ENCODE measurements at regions not wholly inside any gene's neighbourhood (a gene's known extent, or its start where the extent isn't known, plus 50 kb on each side); places are given as distances from the start of the nearest gene placed in this dataset.

DNA sequence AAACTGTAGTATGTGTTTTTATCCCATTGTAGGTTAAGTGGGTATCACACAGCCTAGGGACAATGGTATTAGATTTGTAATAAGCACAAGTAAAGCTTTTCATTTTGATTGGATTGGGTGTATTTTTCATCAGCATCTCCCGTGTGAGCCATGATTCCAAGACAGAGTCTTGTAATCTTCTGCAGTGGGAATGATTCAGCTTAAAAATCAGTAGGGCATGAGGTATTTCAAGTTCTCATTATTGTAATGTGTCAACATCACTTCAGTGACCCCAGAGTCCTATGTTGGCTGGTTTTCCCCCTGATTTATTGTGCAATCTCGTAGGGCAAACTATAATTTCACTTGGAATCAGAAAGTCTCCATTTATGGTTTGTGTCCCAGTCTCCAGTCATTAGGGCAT is 833.2 kb upstream of the RBFOX1 start:
- peaks cover 1% of the 10 kb centered on the region for H3K9me3 ChIP-seq (replicated peaks; ENCODE audit: control insufficient read depth, insufficient read depth, low read length)
- no peaks in the 10 kb centered on the region for H3K9me1 ChIP-seq (replicated peaks; ENCODE audit: control insufficient read depth, extremely low read depth, insufficient read depth, low read length)
- TF ChIP-seq FOS (IDR thresholded peaks at IDR 0.05; ENCODE audit: borderline replicate concordance, insufficient read depth, low read length) (no peak), EZH2 (IDR thresholded peaks at IDR 0.05; ENCODE audit: borderline replicate concordance, low read depth, low read length, severe bottlenecking) (no peak), POLR2AphosphoS5 (IDR thresholded peaks at IDR 0.05; ENCODE audit: insufficient read depth, low read depth, low read length) (no peak), MYC (IDR thresholded peaks at IDR 0.05; ENCODE audit: low read depth, low read length) (no peak), JUN (IDR thresholded peaks at IDR 0.05; ENCODE audit: borderline replicate concordance, insufficient read depth, insufficient read length, low read depth) (no peak), POLR2A (IDR thresholded peaks at IDR 0.05; ENCODE audit: low read depth, low read length) (no peak), GATA2 (IDR thresholded peaks at IDR 0.05; ENCODE audit: insufficient read depth, insufficient read length, low read depth, low read length) (no peak)
- TF ChIP-seq, protein P1, sequence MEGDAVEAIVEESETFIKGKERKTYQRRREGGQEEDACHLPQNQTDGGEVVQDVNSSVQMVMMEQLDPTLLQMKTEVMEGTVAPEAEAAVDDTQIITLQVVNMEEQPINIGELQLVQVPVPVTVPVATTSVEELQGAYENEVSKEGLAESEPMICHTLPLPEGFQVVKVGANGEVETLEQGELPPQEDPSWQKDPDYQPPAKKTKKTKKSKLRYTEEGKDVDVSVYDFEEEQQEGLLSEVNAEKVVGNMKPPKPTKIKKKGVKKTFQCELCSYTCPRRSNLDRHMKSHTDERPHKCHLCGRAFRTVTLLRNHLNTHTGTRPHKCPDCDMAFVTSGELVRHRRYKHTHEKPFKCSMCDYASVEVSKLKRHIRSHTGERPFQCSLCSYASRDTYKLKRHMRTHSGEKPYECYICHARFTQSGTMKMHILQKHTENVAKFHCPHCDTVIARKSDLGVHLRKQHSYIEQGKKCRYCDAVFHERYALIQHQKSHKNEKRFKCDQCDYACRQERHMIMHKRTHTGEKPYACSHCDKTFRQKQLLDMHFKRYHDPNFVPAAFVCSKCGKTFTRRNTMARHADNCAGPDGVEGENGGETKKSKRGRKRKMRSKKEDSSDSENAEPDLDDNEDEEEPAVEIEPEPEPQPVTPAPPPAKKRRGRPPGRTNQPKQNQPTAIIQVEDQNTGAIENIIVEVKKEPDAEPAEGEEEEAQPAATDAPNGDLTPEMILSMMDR (IDR thresholded peaks at IDR 0.05; ENCODE audit: extremely low read depth in 1 of 2, insufficient read depth in 1 of 2, low read depth in 1 of 2, low read length in 2 of 2), result no peak
- TF ChIP-seq, protein P2, sequence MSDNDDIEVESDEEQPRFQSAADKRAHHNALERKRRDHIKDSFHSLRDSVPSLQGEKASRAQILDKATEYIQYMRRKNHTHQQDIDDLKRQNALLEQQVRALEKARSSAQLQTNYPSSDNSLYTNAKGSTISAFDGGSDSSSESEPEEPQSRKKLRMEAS (IDR thresholded peaks at IDR 0.05; ENCODE audit: insufficient read depth, insufficient read length), result no peak
- no peaks in the 10 kb centered on the region for H3K27me3 ChIP-seq (ENCODE audit: control insufficient read depth in 2 of 2, insufficient read depth in 2 of 2, low read length in 2 of 2)
- no peak overlapping the region for H3K27ac ChIP-seq (ENCODE audit: insufficient read depth, low read depth, low read length)
- no peak overlapping the region for H3K9ac ChIP-seq (replicated peaks; ENCODE audit: extremely low read depth, insufficient read depth, low read length)
- no peak overlapping the region for H3K4me3 ChIP-seq (replicated peaks in 1 of 3; ENCODE audit: insufficient read depth in 1 of 3, low read depth in 1 of 3, low read length in 3 of 3)
- H2AFZ ChIP-seq (ENCODE audit: low read depth, low read length), result no peak overlapping the region
- intact Hi-C loops (cut with micrococcal nuclease) (no loop called here), dilution Hi-C loops (cut with MboI; ENCODE audit: extremely low pct_ligation_motif_present, low sequenced_read_pairs) (no loop called here)
- no peak for DNase-seq (ENCODE audit: low read depth, low spot score)
- H3K79me2 ChIP-seq (ENCODE audit: control insufficient read depth, insufficient read depth, low read length), result no peaks in the 10 kb centered on the region
- H3K36me3 ChIP-seq (ENCODE audit: control insufficient read depth in 2 of 2, extremely low read depth in 1 of 2, insufficient read depth in 2 of 2, low read length in 2 of 2), result no peaks in the 10 kb centered on the region
- no TSS peak for BruUV-seq (replicated peaks)
- H4K20me1 ChIP-seq (replicated peaks; ENCODE audit: control insufficient read depth, extremely low read depth, insufficient read depth, low read length), result no peaks in the 10 kb centered on the region
- CTCF ChIA-PET, result no interaction called here
- FAIRE-seq, result no peak
- H3K4me1 ChIP-seq (ENCODE audit: control insufficient read depth, extremely low read depth, insufficient read depth, low read length), result no peaks in the 10 kb centered on the region
- H3K4me2 ChIP-seq (ENCODE audit: insufficient read depth, low read length), result no peak overlapping the region
- POLR2A ChIA-PET, result no interaction called here
